ENCODE measurements at regions not wholly inside any gene's neighbourhood (a gene's known extent, or its start where the extent isn't known, plus 50 kb on each side); places are given as distances from the start of the nearest gene placed in this dataset.

DNA sequence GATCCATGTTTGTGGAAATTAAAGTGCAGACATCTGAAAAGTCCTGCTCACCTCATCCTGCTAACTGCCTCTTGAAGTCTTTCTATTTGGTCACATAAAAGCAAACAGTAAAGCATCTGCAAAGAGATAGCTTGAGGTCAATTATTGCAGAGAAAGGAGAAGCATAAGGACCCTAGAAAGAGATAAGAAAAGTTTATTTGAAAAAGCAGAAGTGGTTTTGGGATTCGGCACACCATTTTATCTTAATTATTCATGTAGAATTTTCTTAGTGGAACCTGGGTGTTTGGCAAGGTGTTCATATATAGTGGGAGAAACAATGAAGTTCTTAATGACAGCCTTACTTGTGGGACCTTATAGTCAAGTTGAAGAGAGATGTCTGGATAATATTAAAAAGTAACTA, 280.8 kb downstream of the CENPW start:
- no peak overlapping the region for H3K27ac ChIP-seq (ENCODE audit: low read depth, low read length)
- no peaks in the 10 kb centered on the region for H4K20me1 ChIP-seq (ENCODE audit: control insufficient read depth, insufficient read depth, low read depth, low read length)
- no peaks in the 10 kb centered on the region for H3K9me2 ChIP-seq (replicated peaks; ENCODE audit: control insufficient read depth, low read length)
- H3K36me3 ChIP-seq (ENCODE audit: control insufficient read depth, low read length), result no peaks in the 10 kb centered on the region
- no peaks in the 10 kb centered on the region for H3K27me3 ChIP-seq (ENCODE audit: control insufficient read depth, low read length)
- H3K4me2 ChIP-seq (ENCODE audit: low read length), result no peak overlapping the region
- H3K79me2 ChIP-seq (ENCODE audit: control insufficient read depth, low read length), result no peaks in the 10 kb centered on the region
- H3K4me1 ChIP-seq (ENCODE audit: control insufficient read depth, low read length), result no peaks in the 10 kb centered on the region
- H3F3A ChIP-seq (ENCODE audit: control insufficient read depth, insufficient read depth), result no peaks in the 10 kb centered on the region
- H3K4me3 ChIP-seq (ENCODE audit: low read length), result no peak overlapping the region
- TF ChIP-seq EZH2phosphoT487 (IDR thresholded peaks at IDR 0.05; ENCODE audit: borderline replicate concordance, low read length), result no peak
- TF ChIP-seq, protein P1, sequence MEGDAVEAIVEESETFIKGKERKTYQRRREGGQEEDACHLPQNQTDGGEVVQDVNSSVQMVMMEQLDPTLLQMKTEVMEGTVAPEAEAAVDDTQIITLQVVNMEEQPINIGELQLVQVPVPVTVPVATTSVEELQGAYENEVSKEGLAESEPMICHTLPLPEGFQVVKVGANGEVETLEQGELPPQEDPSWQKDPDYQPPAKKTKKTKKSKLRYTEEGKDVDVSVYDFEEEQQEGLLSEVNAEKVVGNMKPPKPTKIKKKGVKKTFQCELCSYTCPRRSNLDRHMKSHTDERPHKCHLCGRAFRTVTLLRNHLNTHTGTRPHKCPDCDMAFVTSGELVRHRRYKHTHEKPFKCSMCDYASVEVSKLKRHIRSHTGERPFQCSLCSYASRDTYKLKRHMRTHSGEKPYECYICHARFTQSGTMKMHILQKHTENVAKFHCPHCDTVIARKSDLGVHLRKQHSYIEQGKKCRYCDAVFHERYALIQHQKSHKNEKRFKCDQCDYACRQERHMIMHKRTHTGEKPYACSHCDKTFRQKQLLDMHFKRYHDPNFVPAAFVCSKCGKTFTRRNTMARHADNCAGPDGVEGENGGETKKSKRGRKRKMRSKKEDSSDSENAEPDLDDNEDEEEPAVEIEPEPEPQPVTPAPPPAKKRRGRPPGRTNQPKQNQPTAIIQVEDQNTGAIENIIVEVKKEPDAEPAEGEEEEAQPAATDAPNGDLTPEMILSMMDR (IDR thresholded peaks at IDR 0.05; ENCODE audit: low read depth, low read length, poor library complexity, severe bottlenecking), result no peak
- no peaks in the 10 kb centered on the region for H3K9me3 ChIP-seq (ENCODE audit: control insufficient read depth, insufficient read depth, low read length)

DNA sequence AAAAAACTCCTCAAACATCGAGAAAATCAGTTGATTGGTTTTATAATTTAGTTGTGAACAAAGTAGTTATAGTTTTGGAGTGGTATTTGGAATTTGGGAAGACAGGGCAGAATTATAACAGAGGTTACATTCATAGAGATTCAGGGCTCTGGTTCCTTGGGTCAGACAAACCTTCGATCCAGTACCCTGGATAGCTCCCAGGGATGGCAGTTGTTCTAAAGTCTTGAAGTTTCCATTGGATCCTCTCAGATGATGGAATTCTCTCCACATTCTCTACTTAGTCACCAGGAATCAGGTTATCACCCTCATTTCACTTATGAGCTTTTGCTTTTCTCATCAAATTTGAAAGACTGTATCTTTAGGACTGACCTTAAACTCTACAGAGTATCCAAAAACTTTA, 285.1 kb downstream of the CENPW start:
- Histone ChIP-seq H3K4me2 (ENCODE audit: low read length) (no peak overlapping the region), H3F3A (ENCODE audit: control insufficient read depth, insufficient read depth) (no peaks in the 10 kb centered on the region), H3K4me1 (ENCODE audit: control insufficient read depth, low read length) (no peaks in the 10 kb centered on the region), H4K20me1 (ENCODE audit: control insufficient read depth, insufficient read depth, low read depth, low read length) (no peaks in the 10 kb centered on the region), H3K4me3 (ENCODE audit: low read length) (no peak overlapping the region), H3K27me3 (ENCODE audit: control insufficient read depth, low read length) (no peaks in the 10 kb centered on the region), H3K27ac (ENCODE audit: low read depth, low read length) (no peak overlapping the region), H3K9me2 (replicated peaks; ENCODE audit: control insufficient read depth, low read length) (no peaks in the 10 kb centered on the region), H3K9me3 (ENCODE audit: control insufficient read depth, insufficient read depth, low read length) (no peaks in the 10 kb centered on the region), H3K36me3 (ENCODE audit: control insufficient read depth, low read length) (no peaks in the 10 kb centered on the region), H3K79me2 (ENCODE audit: control insufficient read depth, low read length) (no peaks in the 10 kb centered on the region)
- TF ChIP-seq, protein P1 (IDR thresholded peaks at IDR 0.05; ENCODE audit: low read depth, low read length, poor library complexity, severe bottlenecking), result no peak
- TF ChIP-seq EZH2phosphoT487 (IDR thresholded peaks at IDR 0.05; ENCODE audit: borderline replicate concordance, low read length), result no peak

DNA sequence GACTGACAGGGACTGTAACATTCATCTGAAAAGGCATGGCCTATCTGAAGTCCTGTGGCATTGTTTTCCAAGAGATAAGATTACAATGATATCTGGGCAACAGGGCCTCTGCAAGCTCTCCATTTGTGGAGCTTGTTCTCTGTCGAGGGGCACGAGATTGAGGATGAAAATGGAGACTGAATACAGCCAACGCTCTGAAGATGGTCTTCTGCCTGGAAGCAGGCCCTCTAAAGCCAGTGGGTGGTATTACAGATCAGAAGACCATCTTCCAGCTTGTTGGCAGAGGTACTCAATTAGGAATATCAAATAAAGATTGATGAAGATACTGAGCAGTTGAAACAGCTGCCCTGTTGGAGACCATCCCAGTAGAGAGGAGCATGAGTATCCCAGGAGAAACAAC, 288.2 kb downstream of the CENPW start:
- TF ChIP-seq, protein P1 (IDR thresholded peaks at IDR 0.05; ENCODE audit: low read depth, low read length, poor library complexity, severe bottlenecking), result peak; percentile 28
- no peak for TF ChIP-seq EZH2phosphoT487 (IDR thresholded peaks at IDR 0.05; ENCODE audit: borderline replicate concordance, low read length)
- Histone ChIP-seq H3K4me2 (ENCODE audit: low read length) (no peak overlapping the region), H3K4me3 (ENCODE audit: low read length) (no peak overlapping the region), H3K27ac (ENCODE audit: low read depth, low read length) (no peak overlapping the region), H3K36me3 (ENCODE audit: control insufficient read depth, low read length) (no peaks in the 10 kb centered on the region), H3K4me1 (ENCODE audit: control insufficient read depth, low read length) (no peaks in the 10 kb centered on the region), H3F3A (ENCODE audit: control insufficient read depth, insufficient read depth) (no peaks in the 10 kb centered on the region), H3K9me3 (ENCODE audit: control insufficient read depth, insufficient read depth, low read length) (no peaks in the 10 kb centered on the region), H3K27me3 (ENCODE audit: control insufficient read depth, low read length) (no peaks in the 10 kb centered on the region), H3K79me2 (ENCODE audit: control insufficient read depth, low read length) (no peaks in the 10 kb centered on the region), H4K20me1 (ENCODE audit: control insufficient read depth, insufficient read depth, low read depth, low read length) (no peaks in the 10 kb centered on the region), H3K9me2 (replicated peaks; ENCODE audit: control insufficient read depth, low read length) (no peaks in the 10 kb centered on the region)

DNA sequence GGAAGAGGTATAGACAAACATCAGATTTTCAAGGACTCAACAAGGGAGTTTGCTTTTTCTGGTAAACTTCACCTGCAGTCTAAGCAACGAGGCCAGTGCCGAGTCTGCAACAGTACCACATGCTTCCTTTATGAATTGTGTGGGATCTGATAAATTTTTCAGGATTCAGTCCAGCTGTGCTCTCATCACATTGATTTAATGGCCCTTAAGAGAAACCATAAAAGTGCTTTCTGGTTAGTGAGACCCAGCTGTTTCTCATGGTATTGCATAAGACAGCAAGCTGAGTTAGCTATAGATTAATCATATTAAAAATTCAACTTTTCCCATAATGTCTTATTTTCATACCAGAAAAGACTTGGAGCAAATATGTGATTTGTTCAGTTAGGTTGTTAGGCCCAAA, 291.4 kb downstream of the CENPW start:
- H3K9me2 ChIP-seq (replicated peaks; ENCODE audit: control insufficient read depth, low read length), result no peaks in the 10 kb centered on the region
- no peaks in the 10 kb centered on the region for H3K9me3 ChIP-seq (ENCODE audit: control insufficient read depth, insufficient read depth, low read length)
- no peak overlapping the region for H3K4me3 ChIP-seq (ENCODE audit: low read length)
- no peak overlapping the region for H3K4me2 ChIP-seq (ENCODE audit: low read length)
- no peaks in the 10 kb centered on the region for H4K20me1 ChIP-seq (ENCODE audit: control insufficient read depth, insufficient read depth, low read depth, low read length)
- no peak overlapping the region for H3K27ac ChIP-seq (ENCODE audit: low read depth, low read length)
- H3K27me3 ChIP-seq (ENCODE audit: control insufficient read depth, low read length), result no peaks in the 10 kb centered on the region
- no peaks in the 10 kb centered on the region for H3K36me3 ChIP-seq (ENCODE audit: control insufficient read depth, low read length)
- no peaks in the 10 kb centered on the region for H3K4me1 ChIP-seq (ENCODE audit: control insufficient read depth, low read length)
- no peaks in the 10 kb centered on the region for H3F3A ChIP-seq (ENCODE audit: control insufficient read depth, insufficient read depth)
- no peak for TF ChIP-seq EZH2phosphoT487 (IDR thresholded peaks at IDR 0.05; ENCODE audit: borderline replicate concordance, low read length)
- TF ChIP-seq, protein P1 (IDR thresholded peaks at IDR 0.05; ENCODE audit: low read depth, low read length, poor library complexity, severe bottlenecking), result no peak
- H3K79me2 ChIP-seq (ENCODE audit: control insufficient read depth, low read length), result no peaks in the 10 kb centered on the region
